Retinal pigment epithelial cell (primary cell): ENCODE measurements at regions not wholly inside any gene's neighbourhood (a gene's known extent, or its start where the extent isn't known, plus 50 kb on each side); places are given as distances from the start of the nearest gene placed in this dataset.

ENCODE experiments used
- DNase-seq: peaks from one replicate; pipeline ENCODE4 v3.0.0-alpha.2; 2010; ENCODE audit warnings: low read depth
- H3K4me3 ChIP-seq: 2 replicates; pipeline ENCODE4 v1.5.1; 2011; ENCODE audit warnings: mild to moderate bottlenecking, low read length, control low read depth, moderate library complexity
- TF ChIP-seq, protein P1 (sequence below): conservative IDR thresholded peaks from 2 replicates; pipeline ENCODE4 v1.5.1; 2011; ENCODE audit warnings: low read depth, low read length, control low read depth, inconsistent platforms

GRCh38 chr20:48571949-48572847 is 255.6 kb downstream of the PREX1 start:
- TF ChIP-seq, protein P1, sequence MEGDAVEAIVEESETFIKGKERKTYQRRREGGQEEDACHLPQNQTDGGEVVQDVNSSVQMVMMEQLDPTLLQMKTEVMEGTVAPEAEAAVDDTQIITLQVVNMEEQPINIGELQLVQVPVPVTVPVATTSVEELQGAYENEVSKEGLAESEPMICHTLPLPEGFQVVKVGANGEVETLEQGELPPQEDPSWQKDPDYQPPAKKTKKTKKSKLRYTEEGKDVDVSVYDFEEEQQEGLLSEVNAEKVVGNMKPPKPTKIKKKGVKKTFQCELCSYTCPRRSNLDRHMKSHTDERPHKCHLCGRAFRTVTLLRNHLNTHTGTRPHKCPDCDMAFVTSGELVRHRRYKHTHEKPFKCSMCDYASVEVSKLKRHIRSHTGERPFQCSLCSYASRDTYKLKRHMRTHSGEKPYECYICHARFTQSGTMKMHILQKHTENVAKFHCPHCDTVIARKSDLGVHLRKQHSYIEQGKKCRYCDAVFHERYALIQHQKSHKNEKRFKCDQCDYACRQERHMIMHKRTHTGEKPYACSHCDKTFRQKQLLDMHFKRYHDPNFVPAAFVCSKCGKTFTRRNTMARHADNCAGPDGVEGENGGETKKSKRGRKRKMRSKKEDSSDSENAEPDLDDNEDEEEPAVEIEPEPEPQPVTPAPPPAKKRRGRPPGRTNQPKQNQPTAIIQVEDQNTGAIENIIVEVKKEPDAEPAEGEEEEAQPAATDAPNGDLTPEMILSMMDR: no peak
- DNase-seq: no peak
- no peak overlapping the region for H3K4me3 ChIP-seq

DNA sequence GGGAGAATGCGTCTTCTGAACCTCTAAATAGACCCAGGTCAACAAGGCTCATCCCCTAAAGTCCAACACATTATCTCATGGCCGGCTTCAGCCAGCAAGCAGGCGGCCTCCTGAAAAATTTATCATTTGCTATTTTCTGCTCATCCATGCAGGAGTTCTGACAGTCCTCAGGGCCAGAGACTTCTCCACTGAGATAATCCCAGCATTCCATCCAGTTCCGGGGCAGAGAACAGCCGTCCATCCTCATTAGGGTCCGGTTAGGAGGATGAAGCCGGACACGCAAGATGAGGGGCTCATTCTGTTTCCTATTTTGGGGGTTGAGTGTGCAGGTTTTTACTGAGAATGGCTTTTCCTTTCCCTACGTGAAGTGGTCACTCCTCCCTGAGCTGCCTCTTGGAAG is 258.1 kb downstream of the PREX1 start:
- TF ChIP-seq, protein P1: no peak
- DNase-seq: no peak
- H3K4me3 ChIP-seq: no peak overlapping the region

DNA sequence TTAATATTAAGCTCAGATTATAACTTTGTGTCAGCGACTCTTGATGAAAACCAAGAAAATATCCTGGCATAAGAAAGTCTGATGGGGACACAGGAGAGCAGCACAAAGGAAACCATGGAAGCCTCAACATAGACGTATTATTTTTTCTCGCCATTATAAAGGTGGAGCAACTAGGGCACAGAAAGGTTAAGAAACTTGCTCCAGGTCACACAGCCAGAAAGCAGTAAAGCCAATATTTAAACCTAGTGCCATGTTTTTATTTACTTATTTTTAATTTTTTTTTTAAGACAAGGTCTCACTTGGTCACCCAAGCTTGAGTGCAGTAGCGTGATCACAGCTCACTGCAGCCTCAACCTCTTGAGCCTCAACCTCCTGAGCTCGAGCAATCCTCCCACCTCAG is 259.3 kb downstream of the PREX1 start:
- H3K4me3 ChIP-seq: no peak overlapping the region
- TF ChIP-seq, protein P1: no peak
- DNase-seq: no peak

- TF ChIP-seq, protein P1: no peak
- no peak overlapping the region for H3K4me3 ChIP-seq
- no peak for DNase-seq
Observed at GRCh38 chr20:48567145-48567544, 260.7 kb downstream of the PREX1 start.

DNA sequence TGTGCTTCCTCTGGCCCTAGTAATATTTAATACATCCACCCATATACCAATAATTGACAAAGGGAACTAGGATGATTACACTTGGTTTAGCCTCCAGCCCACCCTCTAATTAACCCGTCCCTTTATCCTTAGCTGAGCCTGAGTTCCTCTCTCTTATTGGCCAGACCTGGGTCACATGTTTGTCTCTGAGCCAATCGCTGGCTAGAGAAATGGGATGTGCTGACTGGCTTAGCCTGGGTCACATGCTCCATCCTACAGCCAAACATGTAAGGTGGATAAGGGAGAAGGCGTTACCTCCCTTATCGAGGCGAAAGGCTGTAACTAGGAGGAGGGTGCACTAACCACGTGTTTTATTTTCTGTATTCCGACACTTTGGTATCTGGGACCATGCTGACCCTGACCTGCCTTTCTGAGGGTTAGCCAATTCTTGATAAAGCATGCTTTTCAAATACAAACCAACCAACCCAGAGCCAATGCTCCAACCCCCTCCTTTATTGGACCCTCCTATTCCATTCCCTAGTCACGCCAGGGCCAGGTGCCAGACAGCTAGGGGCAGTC is 262.7 kb downstream of the PREX1 start:
- H3K4me3 ChIP-seq: no peak overlapping the region
- TF ChIP-seq, protein P1: no peak
- DNase-seq: no peak

DNA sequence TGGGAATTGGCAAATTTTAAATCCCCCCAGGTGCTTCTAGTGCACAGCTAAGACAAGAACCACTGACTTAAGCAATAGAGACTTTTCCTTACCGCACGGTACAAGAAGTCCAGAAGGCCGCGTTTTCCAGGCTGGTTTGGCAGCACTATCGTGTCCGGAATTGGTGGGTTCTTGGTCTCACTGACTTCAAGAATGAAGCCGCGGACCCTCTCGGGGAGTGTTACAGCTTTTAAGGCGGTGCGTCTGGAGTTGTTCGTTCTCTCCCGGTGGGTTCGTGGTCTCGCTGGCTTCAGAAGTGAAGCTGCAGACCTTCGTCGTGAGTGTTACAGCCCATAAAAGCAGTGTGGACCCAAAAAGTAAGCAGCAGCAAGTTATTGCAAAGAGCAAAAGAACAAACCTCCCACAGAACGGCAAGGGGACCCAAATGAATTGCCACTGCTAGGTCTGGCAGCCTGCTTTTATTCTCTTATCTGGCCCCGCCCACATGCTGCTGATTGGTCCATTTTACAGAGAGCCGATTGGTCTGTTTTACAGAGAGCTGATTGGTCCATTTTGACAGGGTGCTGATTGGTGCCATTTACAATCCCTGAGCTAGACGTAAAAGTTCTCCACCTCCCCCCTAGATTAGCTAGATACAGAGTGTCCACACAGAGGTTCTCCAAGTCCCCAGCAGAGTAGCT is 264.5 kb downstream of the PREX1 start:
- DNase-seq: no peak
- TF ChIP-seq, protein P1: no peak
- H3K4me3 ChIP-seq: no peak overlapping the region
